ENCODE measurements at regions not wholly inside any gene's neighbourhood (a gene's known extent, or its start where the extent isn't known, plus 50 kb on each side); places are given as distances from the start of the nearest gene placed in this dataset.

- Histone ChIP-seq H3K9me3 (ENCODE audit: control insufficient read depth, insufficient read depth, low read length) (no peaks in the 10 kb centered on the region), H3K27ac (ENCODE audit: low read depth, low read length) (no peak overlapping the region), H3K27me3 (ENCODE audit: control insufficient read depth, insufficient read depth, low read length) (peaks cover 39% of the 10 kb centered on the region), H3K4me3 (ENCODE audit: low read depth, low read length) (no peak overlapping the region)
- DNase-seq (ENCODE audit: low read depth, low spot score) = no peak
- ChIA-PET CTCF (no interaction called here), POLR2A (no interaction called here)
- no peak for TF ChIP-seq CTCF (IDR thresholded peaks at IDR 0.05; ENCODE audit: low read depth, low read length)
Measured at GRCh38 chr6:3656076-3656475, 95.4 kb downstream of the PXDC1 start.

- no peak for TF ChIP-seq CTCF (IDR thresholded peaks at IDR 0.05; ENCODE audit: low read depth, low read length)
- H3K27ac ChIP-seq (ENCODE audit: low read depth, low read length) = no peak overlapping the region
- no peak overlapping the region for H3K4me3 ChIP-seq (ENCODE audit: low read depth, low read length)
- CTCF ChIA-PET = no interaction called here
- DNase-seq (ENCODE audit: low read depth, low spot score) = no peak
- H3K27me3 ChIP-seq (ENCODE audit: control insufficient read depth, insufficient read depth, low read length) = peaks cover 29% of the 10 kb centered on the region
- no peaks in the 10 kb centered on the region for H3K9me3 ChIP-seq (ENCODE audit: control insufficient read depth, insufficient read depth, low read length)
- POLR2A ChIA-PET = no interaction called here
Measured at GRCh38 chr6:3654898-3655297, 96.6 kb downstream of the PXDC1 start.

- no peak for DNase-seq (ENCODE audit: low read depth, low spot score)
- CTCF ChIA-PET = no interaction called here
- no peak overlapping the region for H3K27ac ChIP-seq (ENCODE audit: low read depth, low read length)
- peaks cover 30% of the 10 kb centered on the region for H3K27me3 ChIP-seq (ENCODE audit: control insufficient read depth, insufficient read depth, low read length)
- H3K4me3 ChIP-seq (ENCODE audit: low read depth, low read length) = no peak overlapping the region
- no peak for TF ChIP-seq CTCF (IDR thresholded peaks at IDR 0.05; ENCODE audit: low read depth, low read length)
- no peaks in the 10 kb centered on the region for H3K9me3 ChIP-seq (ENCODE audit: control insufficient read depth, insufficient read depth, low read length)
- POLR2A ChIA-PET = no interaction called here
Measured at GRCh38 chr6:3654436-3654835, 97.1 kb downstream of the PXDC1 start.

- H3K27me3 ChIP-seq (ENCODE audit: control insufficient read depth, insufficient read depth, low read length) = peaks cover 34% of the 10 kb centered on the region
- TF ChIP-seq CTCF (IDR thresholded peaks at IDR 0.05; ENCODE audit: low read depth, low read length) = no peak
- ChIA-PET CTCF (no interaction called here), POLR2A (no interaction called here)
- no peak for DNase-seq (ENCODE audit: low read depth, low spot score)
- no peak overlapping the region for H3K27ac ChIP-seq (ENCODE audit: low read depth, low read length)
- H3K9me3 ChIP-seq (ENCODE audit: control insufficient read depth, insufficient read depth, low read length) = no peaks in the 10 kb centered on the region
- no peak overlapping the region for H3K4me3 ChIP-seq (ENCODE audit: low read depth, low read length)
Measured at GRCh38 chr6:3653528-3654070, 97.9 kb downstream of the PXDC1 start.

- POLR2A ChIA-PET = no interaction called here
Measured at GRCh38 chr6:3651698-3652229, 99.7 kb downstream of the PXDC1 start.

More at GRCh38 chr6:3651698-3652229, 99.7 kb downstream of the PXDC1 start:
- CTCF ChIA-PET = no interaction called here
- Histone ChIP-seq H3K27me3 (ENCODE audit: control insufficient read depth, insufficient read depth, low read length) (peaks cover 24% of the 10 kb centered on the region), H3K9me3 (ENCODE audit: control insufficient read depth, insufficient read depth, low read length) (no peaks in the 10 kb centered on the region), H3K27ac (ENCODE audit: low read depth, low read length) (no peak overlapping the region), H3K4me3 (ENCODE audit: low read depth, low read length) (no peak overlapping the region)
- DNase-seq (ENCODE audit: low read depth, low spot score) = no peak
- no peak for TF ChIP-seq CTCF (IDR thresholded peaks at IDR 0.05; ENCODE audit: low read depth, low read length)

All from AG04450 (cell line).